ENCODE measurements at regions not wholly inside any gene's neighbourhood (a gene's known extent, or its start where the extent isn't known, plus 50 kb on each side); places are given as distances from the start of the nearest gene placed in this dataset.

DNA sequence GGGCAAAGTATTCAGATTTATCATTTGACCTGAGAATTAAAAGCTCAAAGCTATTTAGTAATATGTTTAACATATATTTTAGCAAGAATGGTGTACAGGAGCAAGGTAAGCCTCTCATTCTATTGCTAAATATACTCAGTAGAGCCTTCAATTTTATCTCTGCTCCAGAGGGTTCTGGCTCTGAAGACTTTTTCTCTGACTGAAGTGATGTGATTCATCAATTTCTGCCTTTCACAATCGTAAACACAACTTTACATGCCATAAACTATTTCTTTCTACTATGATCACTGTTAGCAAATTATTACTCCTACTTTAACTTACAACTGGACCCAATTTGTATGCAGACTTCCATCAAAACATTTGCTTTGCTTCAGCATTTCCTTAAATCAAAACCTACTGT lies 315.0 kb upstream of the NDST4 start:
- TF ChIP-seq, protein P1, sequence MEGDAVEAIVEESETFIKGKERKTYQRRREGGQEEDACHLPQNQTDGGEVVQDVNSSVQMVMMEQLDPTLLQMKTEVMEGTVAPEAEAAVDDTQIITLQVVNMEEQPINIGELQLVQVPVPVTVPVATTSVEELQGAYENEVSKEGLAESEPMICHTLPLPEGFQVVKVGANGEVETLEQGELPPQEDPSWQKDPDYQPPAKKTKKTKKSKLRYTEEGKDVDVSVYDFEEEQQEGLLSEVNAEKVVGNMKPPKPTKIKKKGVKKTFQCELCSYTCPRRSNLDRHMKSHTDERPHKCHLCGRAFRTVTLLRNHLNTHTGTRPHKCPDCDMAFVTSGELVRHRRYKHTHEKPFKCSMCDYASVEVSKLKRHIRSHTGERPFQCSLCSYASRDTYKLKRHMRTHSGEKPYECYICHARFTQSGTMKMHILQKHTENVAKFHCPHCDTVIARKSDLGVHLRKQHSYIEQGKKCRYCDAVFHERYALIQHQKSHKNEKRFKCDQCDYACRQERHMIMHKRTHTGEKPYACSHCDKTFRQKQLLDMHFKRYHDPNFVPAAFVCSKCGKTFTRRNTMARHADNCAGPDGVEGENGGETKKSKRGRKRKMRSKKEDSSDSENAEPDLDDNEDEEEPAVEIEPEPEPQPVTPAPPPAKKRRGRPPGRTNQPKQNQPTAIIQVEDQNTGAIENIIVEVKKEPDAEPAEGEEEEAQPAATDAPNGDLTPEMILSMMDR (conservative IDR thresholded peaks at IDR 0.05 in 1 of 2, IDR thresholded peaks at IDR 0.05 in 1 of 2; ENCODE audit: low read depth in 1 of 2, low read length in 2 of 2): no peak
- no peak for TF ChIP-seq EZH2 (IDR thresholded peaks at IDR 0.05; ENCODE audit: low read length, missing control alignments)
